NCI-H460 (cell line): ENCODE measurements at regions not wholly inside any gene's neighbourhood (a gene's known extent, or its start where the extent isn't known, plus 50 kb on each side); places are given as distances from the start of the nearest gene placed in this dataset.
"Not testable (repeated sequence)": the region's sequence is repeated elsewhere in the genome, so short reads cannot be mapped to it uniquely, and the experiment has no call there.

Source experiments
- DNase-seq: peaks from one replicate; pipeline ENCODE4 v3.0.0-alpha.2; 2016; ENCODE audit warnings: low read depth; ENCODE audit errors: extremely low read depth
- small RNA-seq, 2 experiments: library from RNA; depleted of rRNA; stranded (forward); fragments of <200 nt; gene quantifications; one replicate each; pipeline ENCODE3, GENCODE V24; 2014

- not testable (repeated sequence) for DNase-seq
These were observed 81.6 kb upstream of the KCND2 start for GRCh38 chr7:120191423-120191822.

GRCh38 chr7:120201290-120201689, 71.7 kb upstream of the KCND2 start:
- DNase-seq, result no peak

GRCh38 chr7:120205101-120205500, 67.9 kb upstream of the KCND2 start:
- no peak for DNase-seq

GRCh38 chr7:120207037-120207436, 65.9 kb upstream of the KCND2 start:
- no peak for DNase-seq

GRCh38 chr7:120215654-120216053, 57.3 kb upstream of the KCND2 start:
- no peak for DNase-seq

GRCh38 chr7:120216947-120217346, 56.0 kb upstream of the KCND2 start:
- no peak for DNase-seq

- no peak for DNase-seq
These were observed 54.3 kb upstream of the KCND2 start for GRCh38 chr7:120218712-120219111.

- no peak for DNase-seq
These were observed 51.3 kb upstream of the KCND2 start for GRCh38 chr7:120221666-120222065.

Small RNA genes in the stretch of these regions (small RNA-seq; reads per million reads assigned to genes)
- gene RNU1-29P, result 0 to 0.02 reads per million in 2 experiments
